ENCODE measurements at regions not wholly inside any gene's neighbourhood (a gene's known extent, or its start where the extent isn't known, plus 50 kb on each side); places are given as distances from the start of the nearest gene placed in this dataset.
A peak's percentile ranks its signal among the peaks of the same experiment; 100 is the strongest.

DNA sequence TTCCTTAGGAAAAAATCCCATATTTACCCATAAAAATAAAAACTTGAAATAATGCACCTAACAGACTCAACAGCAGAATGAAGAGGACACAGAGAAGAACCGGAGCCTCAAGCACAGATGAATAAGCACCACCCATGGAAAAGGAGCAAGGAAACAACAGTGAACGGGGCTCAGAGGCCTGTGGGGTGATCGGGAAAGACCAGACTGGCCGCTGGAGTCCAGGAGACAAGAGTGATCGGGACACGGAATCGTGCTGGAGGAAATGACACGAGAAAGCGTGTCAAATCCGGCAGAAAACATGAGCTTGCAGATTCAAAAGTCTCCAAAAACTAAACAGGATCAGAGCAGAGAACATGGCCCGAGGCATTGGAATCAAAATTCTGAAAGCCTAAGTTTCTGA, 448.0 kb upstream of the SALL3 start:
- Histone ChIP-seq H3K9me3 (ENCODE audit: control insufficient read depth in 2 of 2, insufficient read depth in 1 of 2, low read depth in 1 of 2, low read length in 1 of 2) (no peaks in the 10 kb centered on the region), H3K4me3 (ENCODE audit: low read depth in 1 of 2, low read length in 2 of 2) (no peak overlapping the region), H3K27ac (ENCODE audit: low read depth in 2 of 2, low read length in 1 of 2) (no peak overlapping the region), H3K4me1 (ENCODE audit: control insufficient read depth in 2 of 2, insufficient read depth in 2 of 2, low read length in 1 of 2) (no peaks in the 10 kb centered on the region), H3K36me3 (ENCODE audit: control insufficient read depth in 2 of 2, insufficient read depth in 2 of 2, low read length in 1 of 2) (no peaks in the 10 kb centered on the region), H3K27me3 (ENCODE audit: control insufficient read depth in 1 of 2, insufficient read depth in 2 of 2, low read length in 2 of 2) (no peaks in the 10 kb centered on the region)
- 83 to 90% methylated on average over 11 of the region's 11 CpGs for WGBS, 2 donors

DNA sequence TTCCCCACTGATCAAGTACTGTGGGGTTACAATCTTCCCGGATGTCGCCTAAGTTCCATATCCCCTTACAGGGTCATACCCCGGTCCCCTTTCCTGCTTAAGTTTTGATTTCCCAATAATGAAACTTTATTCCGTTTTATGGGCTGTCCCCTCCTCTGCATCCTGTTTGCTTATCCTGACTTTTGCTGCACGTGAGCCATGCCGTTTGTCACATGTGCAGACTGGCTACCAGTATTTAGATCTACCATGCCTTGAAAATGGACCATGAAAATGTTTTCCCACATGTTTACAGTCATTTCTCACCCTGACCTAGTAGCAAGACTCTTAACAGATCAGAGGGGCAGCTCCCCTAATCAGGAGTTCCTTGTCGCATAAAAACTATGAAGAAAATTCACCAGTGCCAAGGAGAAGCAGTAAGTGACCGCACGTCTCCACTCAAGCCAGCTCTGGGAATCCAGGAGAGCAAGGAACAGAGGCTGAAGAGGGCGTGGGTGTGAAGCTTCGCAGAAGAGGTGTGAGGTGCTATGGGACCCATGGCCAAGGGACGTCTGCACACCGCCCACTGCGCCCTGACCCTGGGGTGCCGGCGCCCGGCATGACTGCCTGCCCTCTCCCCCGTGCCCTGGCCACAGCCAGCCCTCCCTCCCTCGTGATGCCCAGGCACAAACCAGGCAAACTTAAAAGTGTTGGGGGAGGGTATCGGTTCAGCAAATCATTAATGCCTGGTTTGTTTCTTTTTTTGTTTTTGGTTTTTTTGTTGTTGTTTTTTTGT, 440.8 kb upstream of the SALL3 start:
- Histone ChIP-seq H3K36me3 (ENCODE audit: control insufficient read depth in 2 of 2, insufficient read depth in 2 of 2, low read length in 1 of 2) (no peaks in the 10 kb centered on the region), H3K27me3 (ENCODE audit: control insufficient read depth in 1 of 2, insufficient read depth in 2 of 2, low read length in 2 of 2) (no peaks in the 10 kb centered on the region), H3K4me1 (ENCODE audit: control insufficient read depth in 2 of 2, insufficient read depth in 2 of 2, low read length in 1 of 2) (peaks cover 0 to 7% of the 10 kb centered on the region in 2 donors), H3K4me3 (ENCODE audit: low read depth in 1 of 2, low read length in 2 of 2) (no peak overlapping the region), H3K27ac (ENCODE audit: low read depth in 2 of 2, low read length in 1 of 2) (no peak overlapping the region), H3K9me3 (ENCODE audit: control insufficient read depth in 2 of 2, insufficient read depth in 1 of 2, low read depth in 1 of 2, low read length in 1 of 2) (no peaks in the 10 kb centered on the region)
- 85 to 88% methylated on average over 20 of the region's 20 CpGs for WGBS, 2 donors

DNA sequence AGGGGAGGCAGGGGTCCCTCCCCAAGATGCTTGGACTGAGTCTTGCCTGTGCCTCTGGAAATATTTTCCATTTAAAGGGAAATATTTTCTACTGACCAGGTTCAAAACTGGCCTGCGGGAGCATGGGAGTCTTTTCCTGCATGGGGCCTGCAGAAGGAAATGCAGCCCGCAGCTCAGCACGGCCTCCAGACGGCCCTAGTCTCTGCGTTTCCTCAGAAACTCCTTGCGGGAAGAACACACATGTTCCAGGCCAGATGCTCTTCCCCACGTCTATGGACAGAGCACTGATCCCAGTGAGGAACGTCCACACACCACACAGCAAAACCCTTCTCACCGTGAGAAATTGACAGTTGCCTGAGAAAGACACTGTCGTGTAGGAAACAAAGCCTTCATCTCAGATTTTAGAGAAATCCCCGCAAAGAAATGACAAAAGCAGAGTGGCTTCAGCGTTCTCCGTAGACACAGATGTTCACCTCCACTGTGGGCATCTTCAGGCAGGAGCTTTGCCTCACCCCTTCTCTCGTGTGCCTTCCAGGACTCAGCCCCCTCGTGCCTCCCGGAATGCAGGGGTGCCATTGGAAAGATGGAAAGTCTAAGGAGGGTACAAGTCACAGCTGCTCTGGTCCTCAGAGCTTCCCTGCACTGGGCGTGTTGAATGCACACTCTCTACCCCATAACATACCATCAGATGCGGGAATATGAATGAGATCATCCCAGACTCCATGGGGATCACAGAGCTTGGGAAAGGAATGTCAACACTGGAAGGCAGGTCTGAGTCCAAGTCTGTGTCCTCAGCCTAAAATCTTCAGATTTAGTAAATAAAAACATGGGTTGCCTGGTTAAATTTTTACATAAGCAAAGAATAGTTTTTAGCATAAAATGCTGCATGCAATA, 438.7 kb upstream of the SALL3 start:
- Histone ChIP-seq H3K9me3 (ENCODE audit: control insufficient read depth in 2 of 2, insufficient read depth in 1 of 2, low read depth in 1 of 2, low read length in 1 of 2) (no peaks in the 10 kb centered on the region), H3K4me1 (ENCODE audit: control insufficient read depth in 2 of 2, insufficient read depth in 2 of 2, low read length in 1 of 2) (peaks cover 0 to 7% of the 10 kb centered on the region in 2 donors), H3K27ac (ENCODE audit: low read depth in 2 of 2, low read length in 1 of 2) (no peak overlapping the region), H3K27me3 (ENCODE audit: control insufficient read depth in 1 of 2, insufficient read depth in 2 of 2, low read length in 2 of 2) (no peaks in the 10 kb centered on the region), H3K36me3 (ENCODE audit: control insufficient read depth in 2 of 2, insufficient read depth in 2 of 2, low read length in 1 of 2) (no peaks in the 10 kb centered on the region), H3K4me3 (ENCODE audit: low read depth in 1 of 2, low read length in 2 of 2) (no peak overlapping the region)
- WGBS, 2 donors = 82 to 85% methylated on average over 18 of the region's 18 CpGs

DNA sequence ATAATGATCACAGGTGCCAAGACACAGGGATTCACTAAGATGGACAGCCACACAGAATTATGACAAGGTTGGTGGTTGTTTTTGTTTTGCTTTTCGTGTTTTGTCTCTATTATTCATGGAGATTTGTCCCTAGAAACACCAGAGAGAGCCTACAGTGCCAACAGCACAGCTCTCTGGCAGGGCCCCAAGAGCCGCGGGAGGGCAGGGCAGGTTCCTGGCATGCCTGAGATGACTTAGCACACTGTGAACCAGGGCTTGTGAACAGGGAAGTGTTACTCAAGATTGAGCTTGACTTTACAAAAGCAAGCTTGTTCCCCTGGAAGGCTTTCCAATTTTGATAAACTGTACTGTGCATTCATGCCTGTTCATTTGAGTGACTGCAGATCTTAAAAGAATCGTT, 437.4 kb upstream of the SALL3 start:
- peaks cover 0 to 7% of the 10 kb centered on the region in 2 donors for H3K4me1 ChIP-seq (ENCODE audit: control insufficient read depth in 2 of 2, insufficient read depth in 2 of 2, low read length in 1 of 2)
- H3K27ac ChIP-seq (ENCODE audit: low read depth in 2 of 2, low read length in 1 of 2) = peak overlapping the region; percentile 38 to 79
- H3K36me3 ChIP-seq (ENCODE audit: control insufficient read depth in 2 of 2, insufficient read depth in 2 of 2, low read length in 1 of 2) = no peaks in the 10 kb centered on the region
- WGBS, 2 donors = 11 to 14% methylated on average over 4 of the region's 4 CpGs
- H3K9me3 ChIP-seq (ENCODE audit: control insufficient read depth in 2 of 2, insufficient read depth in 1 of 2, low read depth in 1 of 2, low read length in 1 of 2) = no peaks in the 10 kb centered on the region
- H3K4me3 ChIP-seq (ENCODE audit: low read depth in 1 of 2, low read length in 2 of 2) = no peak overlapping the region
- H3K27me3 ChIP-seq (ENCODE audit: control insufficient read depth in 1 of 2, insufficient read depth in 2 of 2, low read length in 2 of 2) = no peaks in the 10 kb centered on the region

DNA sequence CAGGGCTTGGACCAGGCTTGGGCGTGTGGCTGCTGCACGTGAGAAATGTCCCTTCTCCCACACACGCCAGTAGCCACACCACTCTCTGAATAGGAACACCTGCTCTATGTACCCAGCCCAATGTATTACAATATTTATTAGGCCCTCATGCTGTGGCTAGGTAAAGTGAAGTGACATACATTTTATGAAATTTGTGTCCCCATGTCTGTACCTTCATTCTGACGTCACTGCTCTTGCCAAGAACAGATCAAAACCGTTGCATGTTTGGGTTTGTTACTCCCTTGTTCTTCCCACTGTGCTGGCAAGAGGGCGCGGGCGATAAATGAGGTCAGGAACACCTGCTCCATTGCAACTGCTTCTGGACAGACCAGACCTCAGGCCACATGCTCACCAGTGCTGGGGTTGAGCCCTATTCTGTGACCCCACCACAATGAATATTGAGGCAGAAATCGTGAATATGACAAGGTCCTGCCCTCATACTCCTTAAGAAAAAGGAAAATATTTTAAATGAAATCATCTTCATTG, 436.4 kb upstream of the SALL3 start:
- H3K4me3 ChIP-seq (ENCODE audit: low read depth in 1 of 2, low read length in 2 of 2) = no peak overlapping the region
- no peaks in the 10 kb centered on the region for H3K27me3 ChIP-seq (ENCODE audit: control insufficient read depth in 1 of 2, insufficient read depth in 2 of 2, low read length in 2 of 2)
- WGBS, 2 donors = 67 to 71% methylated on average over 9 of the region's 9 CpGs
- peaks cover 0 to under 1% of the 10 kb centered on the region in 2 donors for H3K9me3 ChIP-seq (ENCODE audit: control insufficient read depth in 2 of 2, insufficient read depth in 1 of 2, low read depth in 1 of 2, low read length in 1 of 2)
- H3K4me1 ChIP-seq (ENCODE audit: control insufficient read depth in 2 of 2, insufficient read depth in 2 of 2, low read length in 1 of 2) = peaks cover 0 to 7% of the 10 kb centered on the region in 2 donors
- H3K27ac ChIP-seq (ENCODE audit: low read depth in 2 of 2, low read length in 1 of 2) = no peak overlapping the region
- no peaks in the 10 kb centered on the region for H3K36me3 ChIP-seq (ENCODE audit: control insufficient read depth in 2 of 2, insufficient read depth in 2 of 2, low read length in 1 of 2)

DNA sequence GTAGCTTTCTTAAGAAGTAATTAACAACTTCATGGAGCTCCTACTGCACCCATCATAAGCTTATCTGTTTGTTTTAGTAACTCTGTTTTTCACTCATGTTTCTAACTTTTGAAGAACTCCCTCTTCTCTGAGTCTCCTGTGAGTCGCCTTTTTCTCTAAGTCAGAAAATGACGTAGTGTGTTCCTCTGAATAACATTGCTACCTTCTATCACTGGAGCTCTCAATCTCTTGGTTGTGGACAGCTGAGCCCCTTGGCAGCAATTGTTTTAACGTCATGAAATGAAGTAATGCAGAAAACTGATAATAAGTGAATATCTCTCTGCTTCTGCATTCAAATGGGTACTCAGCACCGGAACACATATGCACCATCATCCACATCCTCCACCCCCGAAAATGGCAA, 433.3 kb upstream of the SALL3 start:
- H3K4me3 ChIP-seq (ENCODE audit: low read depth in 1 of 2, low read length in 2 of 2) = no peak overlapping the region
- no peak overlapping the region for H3K27ac ChIP-seq (ENCODE audit: low read depth in 2 of 2, low read length in 1 of 2)
- H3K36me3 ChIP-seq (ENCODE audit: control insufficient read depth in 2 of 2, insufficient read depth in 2 of 2, low read length in 1 of 2) = no peaks in the 10 kb centered on the region
- WGBS, 2 donors = 72 to 73% methylated on average over 5 of the region's 5 CpGs
- no peaks in the 10 kb centered on the region for H3K27me3 ChIP-seq (ENCODE audit: control insufficient read depth in 1 of 2, insufficient read depth in 2 of 2, low read length in 2 of 2)
- peaks cover 0 to 9% of the 10 kb centered on the region in 2 donors for H3K4me1 ChIP-seq (ENCODE audit: control insufficient read depth in 2 of 2, insufficient read depth in 2 of 2, low read length in 1 of 2)
- peaks cover 0 to 4% of the 10 kb centered on the region in 2 donors for H3K9me3 ChIP-seq (ENCODE audit: control insufficient read depth in 2 of 2, insufficient read depth in 1 of 2, low read depth in 1 of 2, low read length in 1 of 2)

DNA sequence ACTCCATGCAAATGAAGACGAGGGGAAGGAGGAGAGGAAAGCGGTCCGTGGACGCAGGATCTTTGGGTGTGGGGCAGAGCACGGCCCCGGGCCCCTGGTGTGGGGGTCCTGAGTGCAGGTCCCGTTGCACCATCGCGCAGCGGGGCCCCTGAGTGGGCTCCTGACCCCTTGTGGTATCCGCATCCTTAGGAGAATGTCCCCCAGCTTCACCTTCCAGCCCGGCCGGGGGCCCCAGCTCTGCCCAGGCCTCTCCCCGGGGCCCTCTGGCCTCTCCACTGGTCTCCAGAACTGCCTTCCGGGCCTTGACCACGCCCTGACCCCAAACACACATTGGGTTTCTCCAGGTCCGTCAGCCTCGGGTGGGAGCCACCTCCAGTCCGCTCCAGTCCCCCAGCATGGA, 431.8 kb upstream of the SALL3 start:
- Histone ChIP-seq H3K4me3 (ENCODE audit: low read depth in 1 of 2, low read length in 2 of 2) (no peak overlapping the region), H3K27me3 (ENCODE audit: control insufficient read depth in 1 of 2, insufficient read depth in 2 of 2, low read length in 2 of 2) (no peaks in the 10 kb centered on the region), H3K36me3 (ENCODE audit: control insufficient read depth in 2 of 2, insufficient read depth in 2 of 2, low read length in 1 of 2) (no peaks in the 10 kb centered on the region), H3K27ac (ENCODE audit: low read depth in 2 of 2, low read length in 1 of 2) (no peak overlapping the region), H3K4me1 (ENCODE audit: control insufficient read depth in 2 of 2, insufficient read depth in 2 of 2, low read length in 1 of 2) (peaks cover 0 to 9% of the 10 kb centered on the region in 2 donors), H3K9me3 (ENCODE audit: control insufficient read depth in 2 of 2, insufficient read depth in 1 of 2, low read depth in 1 of 2, low read length in 1 of 2) (peaks cover 0 to 4% of the 10 kb centered on the region in 2 donors)
- 92 to 95% methylated on average over 15 to 19 of the region's 19 CpGs for WGBS, 2 donors

DNA sequence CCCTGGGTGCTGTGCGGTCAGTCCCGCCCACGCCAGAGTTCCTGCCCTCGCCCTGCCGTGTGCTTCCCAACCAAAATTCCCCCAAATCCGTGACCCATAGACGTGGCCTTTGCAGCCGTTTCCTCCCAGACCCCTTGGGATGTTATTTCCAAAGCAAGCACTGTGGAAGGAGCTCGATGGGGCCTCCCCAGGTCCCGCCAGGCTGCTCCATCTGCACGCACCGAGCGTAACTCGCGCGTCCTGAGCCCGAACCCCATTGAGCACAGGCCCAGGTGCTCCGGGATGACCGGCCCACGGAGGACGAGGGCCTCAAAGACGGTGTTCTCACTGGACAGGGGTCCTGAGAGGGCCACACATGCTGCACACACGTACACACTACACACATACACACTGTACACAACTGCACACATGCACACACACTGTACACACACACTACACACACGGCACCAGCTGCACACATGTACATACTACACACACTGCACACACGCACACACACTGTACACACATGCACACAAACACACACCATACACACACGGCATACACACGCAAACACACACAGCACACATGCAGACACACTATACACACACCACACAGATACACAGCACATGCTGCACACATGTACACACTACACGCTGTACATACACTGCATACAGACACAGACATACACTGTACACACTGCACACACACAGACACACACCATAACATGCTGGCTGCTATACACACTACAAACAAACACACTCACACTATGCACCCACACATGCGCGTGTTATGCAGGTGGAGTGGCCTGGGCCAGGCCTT, 431.2 kb upstream of the SALL3 start:
- Histone ChIP-seq H3K4me1 (ENCODE audit: control insufficient read depth in 2 of 2, insufficient read depth in 2 of 2, low read length in 1 of 2) (peaks cover 0 to 6% of the 10 kb centered on the region in 2 donors), H3K4me3 (ENCODE audit: low read depth in 1 of 2, low read length in 2 of 2) (no peak overlapping the region), H3K27me3 (ENCODE audit: control insufficient read depth in 1 of 2, insufficient read depth in 2 of 2, low read length in 2 of 2) (no peaks in the 10 kb centered on the region), H3K27ac (ENCODE audit: low read depth in 2 of 2, low read length in 1 of 2) (no peak overlapping the region), H3K9me3 (ENCODE audit: control insufficient read depth in 2 of 2, insufficient read depth in 1 of 2, low read depth in 1 of 2, low read length in 1 of 2) (peaks cover 0 to 4% of the 10 kb centered on the region in 2 donors), H3K36me3 (ENCODE audit: control insufficient read depth in 2 of 2, insufficient read depth in 2 of 2, low read length in 1 of 2) (no peaks in the 10 kb centered on the region)
- WGBS, 2 donors = 96% methylated on average over 30 of the region's 30 CpGs

DNA sequence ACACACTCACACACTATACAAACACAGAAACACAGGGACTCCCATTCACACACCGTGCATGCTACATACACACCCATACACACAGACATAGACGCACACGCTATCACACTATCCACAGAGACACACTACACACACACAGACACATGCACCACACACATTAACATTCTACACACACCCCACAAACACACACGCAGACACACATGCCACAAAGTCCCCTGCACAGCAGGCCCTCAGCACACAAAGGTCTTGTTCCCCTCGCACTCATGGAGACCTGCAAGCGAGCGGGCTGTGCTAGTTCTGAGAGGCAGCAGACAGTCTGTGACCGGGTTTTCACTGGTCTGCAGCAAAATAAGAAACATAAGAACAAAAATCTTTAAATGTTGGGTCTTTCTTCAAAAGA, 429.6 kb upstream of the SALL3 start:
- 92 to 93% methylated on average over 8 of the region's 8 CpGs for WGBS, 2 donors
- H3K36me3 ChIP-seq (ENCODE audit: control insufficient read depth in 2 of 2, insufficient read depth in 2 of 2, low read length in 1 of 2) = no peaks in the 10 kb centered on the region
- peaks cover 0 to 4% of the 10 kb centered on the region in 2 donors for H3K9me3 ChIP-seq (ENCODE audit: control insufficient read depth in 2 of 2, insufficient read depth in 1 of 2, low read depth in 1 of 2, low read length in 1 of 2)

More for the DNA sequence above, 429.6 kb upstream of the SALL3 start:
- Histone ChIP-seq H3K4me1 (ENCODE audit: control insufficient read depth in 2 of 2, insufficient read depth in 2 of 2, low read length in 1 of 2) (peaks cover 0 to 6% of the 10 kb centered on the region in 2 donors), H3K27ac (ENCODE audit: low read depth in 2 of 2, low read length in 1 of 2) (no peak overlapping the region), H3K27me3 (ENCODE audit: control insufficient read depth in 1 of 2, insufficient read depth in 2 of 2, low read length in 2 of 2) (no peaks in the 10 kb centered on the region), H3K4me3 (ENCODE audit: low read depth in 1 of 2, low read length in 2 of 2) (no peak overlapping the region)
